Inflammatory macrophage treated with lipopolysaccharide for 1 hour (primary cell): ENCODE measurements at regions not wholly inside any gene's neighbourhood (a gene's known extent, or its start where the extent isn't known, plus 50 kb on each side); places are given as distances from the start of the nearest gene placed in this dataset.
A peak's percentile ranks its signal among the peaks of the same experiment; 100 is the strongest.

Experiments used
- DNase-seq, 2 donors: peaks; one replicate each; pipeline ENCODE4 v3.0.0-alpha.2; 2020 to 2022

GRCh38 chr12:88371416-88372183 is 208.7 kb downstream of the KITLG start:
- DNase-seq, result no peak

DNA sequence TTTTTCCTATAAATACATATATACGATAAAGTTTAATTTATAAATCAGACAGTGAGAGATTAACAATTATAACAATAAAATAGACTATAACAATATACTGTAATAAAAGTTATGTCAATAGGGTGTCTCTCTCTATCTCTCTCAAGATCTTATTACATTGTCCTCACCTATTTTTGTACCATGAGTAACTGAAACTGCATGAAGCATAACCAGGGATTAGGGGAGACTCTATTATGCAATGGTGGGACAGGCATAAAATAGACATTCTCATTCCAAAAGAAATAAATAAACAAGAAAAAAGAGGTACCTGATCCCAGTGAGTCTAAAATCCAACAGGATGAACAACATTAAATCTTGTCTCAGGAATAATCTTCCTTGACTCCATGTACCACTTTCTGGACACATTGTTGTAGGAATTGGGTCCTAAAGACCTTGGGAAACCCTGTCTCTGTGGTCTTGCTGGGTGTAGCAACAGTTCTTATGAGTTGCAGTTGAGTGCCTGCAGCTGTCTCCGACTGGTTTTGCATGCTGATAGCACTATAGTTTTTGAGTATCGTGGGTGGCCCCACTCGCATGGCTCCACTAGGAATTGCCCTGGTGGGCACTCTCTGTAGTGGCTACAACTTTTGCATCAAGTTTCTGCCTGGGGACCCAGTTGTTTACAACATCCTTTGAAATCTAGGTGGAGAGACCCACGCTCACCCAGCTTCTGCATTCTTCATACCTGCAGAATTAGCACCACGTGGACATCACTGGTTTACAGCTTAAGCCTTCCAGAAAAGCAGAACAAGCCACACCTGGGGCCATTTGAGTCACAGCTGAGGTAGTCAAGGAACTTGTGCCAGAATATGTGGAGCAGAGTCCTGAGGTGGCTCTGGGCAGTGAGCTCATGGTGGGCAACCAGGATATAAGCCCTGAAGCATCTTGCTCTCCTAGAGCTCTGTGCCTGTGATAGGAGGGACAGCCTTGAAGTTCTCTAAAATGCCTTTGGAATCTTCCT is 204.7 kb downstream of the KITLG start:
- DNase-seq, result no peak

GRCh38 chr12:88377973-88378372 is 202.3 kb downstream of the KITLG start:
- DNase-seq, result no peak

- peak in 1 of 2 donors; percentile 1 for DNase-seq
These were observed 198.8 kb downstream of the KITLG start for GRCh38 chr12:88381466-88381865.

GRCh38 chr12:88383405-88383804 is 196.9 kb downstream of the KITLG start:
- DNase-seq, result no peak

DNA sequence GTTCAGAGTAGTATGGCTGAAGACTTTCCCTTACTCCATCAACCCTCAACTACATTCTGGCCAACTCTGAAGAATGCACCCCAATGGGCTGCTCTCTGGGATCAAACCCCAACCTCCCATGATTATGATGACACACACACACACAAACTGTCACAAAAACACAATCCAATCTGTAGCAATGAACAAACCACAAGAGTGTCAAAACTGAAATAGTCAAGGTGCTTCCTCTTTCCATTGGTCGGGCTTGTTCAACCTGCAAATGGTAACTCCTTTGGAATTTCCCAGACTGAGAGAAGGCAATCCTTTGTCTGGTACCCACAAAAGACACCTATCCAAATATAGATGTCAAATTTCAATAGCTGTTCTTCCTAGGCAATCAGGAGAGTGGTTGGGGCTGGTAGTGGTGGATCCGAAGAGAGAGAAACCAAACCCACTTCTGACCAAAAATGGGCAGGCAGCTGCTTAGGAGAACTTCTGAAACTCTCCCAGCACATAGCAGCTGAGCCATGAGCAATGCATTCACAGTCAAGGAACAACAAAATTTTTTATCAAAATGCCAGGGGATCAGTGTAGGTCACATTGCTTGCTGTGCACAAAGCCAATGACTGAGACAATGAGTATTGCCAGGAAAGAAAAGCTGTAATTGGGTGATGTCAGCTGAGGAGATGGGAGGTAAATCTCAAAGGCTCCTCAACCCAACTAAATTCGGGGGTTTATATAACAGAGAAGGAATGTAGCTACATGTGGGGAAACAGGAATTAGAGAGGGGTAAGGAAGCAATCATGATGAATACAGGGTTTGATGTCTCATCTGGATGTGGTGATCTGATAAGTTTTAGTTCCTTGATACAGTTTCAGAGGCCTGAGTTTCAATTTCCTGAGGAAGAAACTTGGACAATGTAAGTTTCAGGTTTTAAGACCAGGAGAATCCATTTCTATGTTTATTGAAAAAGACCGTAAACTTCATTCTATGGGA is 191.4 kb downstream of the KITLG start:
- peak in 1 of 2 donors; percentile 18 for DNase-seq

GRCh38 chr12:88390811-88391210 is 189.5 kb downstream of the KITLG start:
- no peak for DNase-seq

GRCh38 chr12:88391556-88391955 is 188.7 kb downstream of the KITLG start:
- peak; percentile 21 to 34 for DNase-seq

GRCh38 chr12:88393017-88393767 is 187.1 kb downstream of the KITLG start:
- peak; percentile 7 to 49 for DNase-seq

DNA sequence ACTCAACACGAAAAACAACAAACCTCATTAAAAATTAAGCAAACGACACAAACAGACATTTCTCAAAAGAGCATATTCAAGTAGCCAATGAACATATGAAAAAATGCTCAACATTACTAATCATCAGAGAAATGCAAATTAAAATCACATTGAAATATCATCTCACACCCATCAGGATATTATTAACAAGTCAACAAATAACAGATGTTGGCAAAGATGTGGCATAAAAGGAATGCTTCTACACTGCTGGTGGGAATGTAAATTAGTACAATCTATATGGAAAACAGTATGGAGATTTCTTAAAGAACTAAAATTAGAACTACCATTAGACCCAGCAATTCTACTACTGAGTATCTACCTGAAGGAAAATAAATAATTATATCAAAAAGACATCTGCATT is 182.2 kb downstream of the KITLG start:
- DNase-seq, result no peak

DNA sequence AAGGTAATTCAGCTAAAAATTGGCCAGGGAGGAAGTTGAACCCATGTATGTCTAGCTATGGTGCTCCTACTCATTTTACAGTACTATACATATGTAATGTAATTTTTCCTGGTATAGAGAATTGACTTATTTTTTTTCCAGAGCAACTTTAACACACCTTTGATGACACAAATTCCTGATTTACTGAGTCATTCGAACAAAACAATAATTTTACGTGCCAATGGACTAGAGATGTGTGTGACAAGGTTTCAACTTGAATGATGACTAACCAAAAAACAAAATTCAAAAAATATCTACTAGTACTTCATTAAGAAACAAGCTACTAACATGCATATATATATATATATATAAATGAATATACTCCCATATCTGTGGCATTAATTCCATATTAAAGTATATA is 180.5 kb downstream of the KITLG start:
- DNase-seq, result no peak

GRCh38 chr12:88400302-88400701 is 180.0 kb downstream of the KITLG start:
- DNase-seq, result no peak

- no peak for DNase-seq
These were observed 179.1 kb downstream of the KITLG start for GRCh38 chr12:88401155-88401554.

DNA sequence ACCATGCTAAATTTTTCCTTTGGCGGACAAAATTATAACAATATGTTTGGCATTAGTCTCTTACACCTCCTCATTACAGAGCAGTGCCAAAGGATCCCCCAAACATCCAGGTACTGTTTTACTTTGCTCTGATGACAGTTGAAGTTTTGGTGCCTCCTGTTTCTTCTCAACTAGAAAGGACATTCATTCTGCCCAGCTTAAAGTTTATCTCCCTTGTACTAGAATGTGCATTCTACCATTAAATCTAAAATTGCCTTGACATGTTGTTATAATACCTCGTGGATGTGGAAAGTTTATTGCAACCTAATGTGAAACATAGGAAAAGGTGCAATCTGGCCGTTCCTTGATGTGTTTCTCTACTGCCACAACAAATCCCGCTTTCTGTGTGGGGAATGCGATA is 173.4 kb downstream of the KITLG start:
- DNase-seq, result no peak

DNA sequence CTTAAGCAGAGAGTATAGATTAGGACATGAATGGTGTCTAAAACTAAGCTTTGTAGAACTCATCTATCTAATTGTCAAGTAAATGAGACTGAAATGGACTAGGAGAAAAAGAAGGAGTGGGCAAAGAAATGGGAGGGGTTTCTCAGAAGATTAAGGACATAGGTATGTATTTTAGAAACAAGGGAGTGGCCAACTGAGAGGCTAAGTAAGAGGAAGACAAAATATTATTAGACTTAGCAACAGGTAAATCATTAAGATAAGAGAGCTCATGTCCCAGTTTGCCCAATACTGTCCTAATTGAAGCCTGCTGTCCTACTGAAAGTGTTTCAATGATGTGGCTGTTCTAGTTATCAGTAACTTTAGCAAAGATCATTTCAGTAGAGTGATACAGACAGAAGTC is 171.4 kb downstream of the KITLG start:
- DNase-seq, result no peak

- no peak for DNase-seq
These were observed 171.0 kb downstream of the KITLG start for GRCh38 chr12:88409257-88409656.

- DNase-seq, result no peak
These were observed 168.6 kb downstream of the KITLG start for GRCh38 chr12:88411689-88412088.

DNA sequence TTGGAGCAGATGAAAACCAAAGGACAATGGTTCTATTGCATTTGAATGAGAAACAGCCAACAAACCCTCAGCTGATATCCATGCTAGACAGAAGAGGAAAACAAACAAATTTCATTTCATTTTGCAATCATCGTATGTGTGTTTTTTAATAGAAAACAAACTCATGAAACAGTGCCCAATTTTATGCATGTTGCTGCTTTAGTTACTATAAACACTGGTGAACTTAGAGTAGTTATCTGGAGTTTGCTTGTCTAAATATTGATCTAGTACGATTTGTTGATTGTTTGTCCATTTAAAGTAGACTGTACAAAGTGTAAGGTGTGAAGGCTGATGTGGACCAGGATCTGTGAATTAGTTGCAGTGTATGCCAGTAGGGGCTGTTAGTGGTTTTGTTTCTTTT is 166.6 kb downstream of the KITLG start:
- no peak for DNase-seq

- no peak for DNase-seq
These were observed 164.1 kb downstream of the KITLG start for GRCh38 chr12:88416155-88416554.

GRCh38 chr12:88416786-88417185 is 163.5 kb downstream of the KITLG start:
- DNase-seq, result no peak

DNA sequence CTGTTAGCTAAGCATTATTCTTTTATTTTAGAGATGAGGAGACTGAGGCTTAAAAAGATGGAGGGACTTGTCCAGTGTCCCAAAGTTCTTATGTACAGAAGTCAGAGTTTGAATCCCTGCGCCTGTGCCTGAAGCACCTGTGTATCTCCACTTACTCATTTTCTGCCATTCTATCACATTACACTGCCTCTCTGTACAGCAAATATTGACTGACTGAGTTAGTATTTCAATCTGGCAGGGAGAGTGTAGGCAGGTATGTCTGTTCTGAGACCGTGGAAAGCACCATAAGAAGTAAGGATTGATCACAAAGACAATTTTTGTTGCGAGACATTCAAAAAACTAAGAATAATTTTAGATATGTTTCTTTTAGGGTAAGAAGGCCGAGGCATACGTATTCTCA is 162.7 kb downstream of the KITLG start:
- no peak for DNase-seq
